K562 (cell line): ENCODE measurements at regions not wholly inside any gene's neighbourhood (a gene's known extent, or its start where the extent isn't known, plus 50 kb on each side); places are given as distances from the start of the nearest gene placed in this dataset.

ENCODE experiments used
- ATAC-seq: fragments of 200-7000 bp; cut with Tn5 transposase; 3 replicates; pipeline ENCODE4 v1.9.1; 2020; ENCODE audit warnings: moderate library complexity
- BruUV-seq: library from RNA; stranded (reverse); fragments of 400-500 nt; replicated peaks from 2 replicates; lab custom pipeline; 2021; lab: Mats Ljungman, UMichigan
- CTCF ChIA-PET: fragments of 300-600 bp; formaldehyde crosslinking; extraction: SDS; loops from one replicate; lab custom pipeline; 2021; ENCODE audit warnings: low intra/inter-chr PET ratio; lab: Yijun Ruan, JAX
- POLR2A ChIA-PET: fragments of 300-600, 350-650 bp; sonication (Branson Sonifier 250); formaldehyde crosslinking; extraction: SDS; loops from one replicate; lab custom pipeline; 2021; ENCODE audit warnings: antibody characterized with exemption, inconsistent platforms; lab: Yijun Ruan, JAX
- DNase-seq, 4 experiments: peaks; one replicate each; pipeline versions ENCODE4 v3.0.0 to v3.0.0-alpha.2; 2011 to 2018; ENCODE audit warnings: low spot score in 3 of 4, mixed read lengths in 3 of 4; ENCODE audit errors: extremely low read depth in 1 of 4
- FAIRE-seq: peaks from 2 replicates; lab custom pipeline; 2011; peaks lifted over from hg19 to GRCh38; lab: Jason Lieb, UNC
- H2AFZ ChIP-seq: 2 replicates; pipeline ENCODE4 v1.6.0; 2011; ENCODE audit warnings: low read depth, low read length, control low read depth, inconsistent platforms
- H3K27ac ChIP-seq: fragments of 200-600 bp; 3 replicates; pipeline ENCODE4 v1.8.0; 2011; ENCODE audit warnings: low read depth, mild to moderate bottlenecking, control low read depth, inconsistent platforms, low read length, moderate library complexity, mixed read lengths; ENCODE audit errors: extremely low read depth
- H3K27me3 ChIP-seq, 2 experiments: fragments of 300-600 bp in 1 of 2; 2 replicates in 1 of 2; 3 replicates in 1 of 2; pipeline versions ENCODE4 v1.6.0 to v1.8.0; 2011; ENCODE audit warnings: inconsistent platforms in 2 of 2, low read length in 2 of 2, mild to moderate bottlenecking in 1 of 2, mixed read lengths in 1 of 2, moderate library complexity in 1 of 2; ENCODE audit not compliant: control insufficient read depth in 2 of 2, insufficient read depth in 2 of 2
- H3K36me3 ChIP-seq: fragments of 300-600 bp; 3 replicates; pipeline ENCODE4 v1.8.0; 2011; ENCODE audit warnings: mild to moderate bottlenecking, low read length, inconsistent platforms; ENCODE audit not compliant: control insufficient read depth, insufficient read depth
- H3K4me1 ChIP-seq, 2 experiments: fragments of 200-600 bp in 1 of 2; replicated peaks in 1 of 2; 2 replicates in 1 of 2; 3 replicates in 1 of 2; pipeline versions ENCODE4 v1.5.1 to v1.8.0; 2011; ENCODE audit warnings: inconsistent platforms in 2 of 2, low read length in 2 of 2, mild to moderate bottlenecking in 1 of 2, mixed read lengths in 1 of 2, moderate library complexity in 1 of 2; ENCODE audit not compliant: control insufficient read depth in 2 of 2, insufficient read depth in 2 of 2
- H3K4me2 ChIP-seq: 2 replicates; pipeline ENCODE4 v1.6.1; 2011; ENCODE audit warnings: low read length, control low read depth, inconsistent platforms, mixed read lengths; ENCODE audit not compliant: insufficient read depth
- H3K4me3 ChIP-seq: fragments of 200-600 bp; sonication (generic), shearing (Covaris generic); 2 replicates; pipeline ENCODE4 v1.5.1; 2016; ENCODE audit warnings: control low read depth, inconsistent platforms
- H3K79me2 ChIP-seq: fragments of 200-600 bp; 3 replicates; pipeline ENCODE4 v1.8.0; 2011; ENCODE audit warnings: low read length, inconsistent platforms; ENCODE audit not compliant: control insufficient read depth, insufficient read depth
- H3K9ac ChIP-seq, 2 experiments: 2 replicates each; pipeline versions ENCODE4 v1.6.0 to v1.6.1; 2011; ENCODE audit warnings: low read depth in 2 of 2, low read length in 2 of 2, control low read depth in 1 of 2, inconsistent platforms in 1 of 2, mild to moderate bottlenecking in 1 of 2, mixed read lengths in 1 of 2; ENCODE audit not compliant: insufficient read depth in 1 of 2
- H3K9me1 ChIP-seq: one replicate; pipeline ENCODE4 v1.6.0; 2011; ENCODE audit warnings: inconsistent platforms, mild to moderate bottlenecking, low read length, moderate library complexity; ENCODE audit not compliant: control insufficient read depth, insufficient read depth
- H3K9me3 ChIP-seq: replicated peaks from 2 replicates; pipeline ENCODE4 v1.5.1; 2011; ENCODE audit warnings: low read depth, low read length, inconsistent platforms; ENCODE audit not compliant: control insufficient read depth, insufficient read depth
- H4K20me1 ChIP-seq: replicated peaks from 2 replicates; pipeline ENCODE4 v1.6.1; 2011; ENCODE audit warnings: low read length, inconsistent platforms, mixed read lengths; ENCODE audit not compliant: control insufficient read depth, insufficient read depth
- CREB5 ChIP-seq: fragments of 250-450 bp; sonication (Bioruptor Pico); IDR thresholded peaks from 2 replicates; pipeline ENCODE4 v1.5.0; 2020; ENCODE audit warnings: mild to moderate bottlenecking
- FOXK2 ChIP-seq, 2 experiments: fragments of 450-650 bp; IDR thresholded peaks in 1 of 2; conservative IDR thresholded peaks in 1 of 2; 2 replicates each; pipeline ENCODE4 v1.6.1; 2016; ENCODE audit warnings: low read depth in 2 of 2, mild to moderate bottlenecking in 1 of 2
- MCM3 ChIP-seq: fragments of 450-650 bp; IDR thresholded peaks from 2 replicates; pipeline ENCODE4 v1.6.1; 2016
- POU5F1 ChIP-seq: fragments of 150-350 bp; IDR thresholded peaks from 2 replicates; pipeline ENCODE4 v1.6.1; 2014; ENCODE audit warnings: borderline replicate concordance, low read length, low read depth, mild to moderate bottlenecking; ENCODE audit not compliant: partially characterized antibody
- RNF219 ChIP-seq: fragments of 250-450 bp; sonication (Bioruptor Pico); IDR thresholded peaks from 2 replicates; pipeline ENCODE4 v1.5.0; 2022; ENCODE audit warnings: mild to moderate bottlenecking
- USF2 ChIP-seq: sonication (generic); formaldehyde crosslinking; IDR thresholded peaks from 2 replicates; pipeline ENCODE4 v1.5.0; 2020; ENCODE audit warnings: missing genetic modification reagents
- ZNF232 ChIP-seq: sonication (generic); formaldehyde crosslinking; IDR thresholded peaks from 2 replicates; pipeline ENCODE4 v1.8.0; 2022; ENCODE audit warnings: mild to moderate bottlenecking, missing genetic modification reagents
- ZNF408 ChIP-seq: fragments of 250-450 bp; sonication (Bioruptor Pico); IDR thresholded peaks from 2 replicates; pipeline ENCODE4 v1.4.0; 2020; ENCODE audit warnings: low read depth, mild to moderate bottlenecking, moderate library complexity
- ZNF644 ChIP-seq: fragments of 200-800 bp; sonication (Bioruptor generic); IDR thresholded peaks from 2 replicates; pipeline ENCODE4 v1.6.1; 2016; ENCODE audit warnings: low read depth, missing genetic modification characterization, missing compliant biosample characterization
- WGBS: fragments of 100-300 bp; shearing (Covaris generic); methylation state at CpG from one replicate; pipeline ENCODE4 v1.1.6; 2016; ENCODE audit warnings: low coverage, mixed read lengths; ENCODE audit not compliant: insufficient coverage; ENCODE audit errors: missing lambda C conversion rate; 5-methylcytosine and 5-hydroxymethylcytosine counted together
- in situ Hi-C: fragments of 300-500 bp; cut with MboI; formaldehyde crosslinking; loops from 4 replicates; pipeline ENCODE4 v1.15.0; 2018; ENCODE audit warnings: inconsistent platforms, mixed read lengths
- intact Hi-C: fragments of 100-400 bp; cut with micrococcal nuclease; formaldehyde crosslinking; loops from 2 replicates; pipeline ENCODE4 v1.14.2; 2022
- TF ChIP-seq, protein P1 (sequence below): fragments of 150-350 bp; IDR thresholded peaks from 2 replicates; pipeline ENCODE4 v1.6.1; 2014; ENCODE audit warnings: low read depth, mild to moderate bottlenecking, low read length, borderline replicate concordance
- TF ChIP-seq, protein P2 (sequence below): fragments of 250-450 bp; sonication (Bioruptor Pico); IDR thresholded peaks from 2 replicates; pipeline ENCODE4 v1.8.0; 2021; ENCODE audit warnings: mild to moderate bottlenecking, moderate library complexity

DNA sequence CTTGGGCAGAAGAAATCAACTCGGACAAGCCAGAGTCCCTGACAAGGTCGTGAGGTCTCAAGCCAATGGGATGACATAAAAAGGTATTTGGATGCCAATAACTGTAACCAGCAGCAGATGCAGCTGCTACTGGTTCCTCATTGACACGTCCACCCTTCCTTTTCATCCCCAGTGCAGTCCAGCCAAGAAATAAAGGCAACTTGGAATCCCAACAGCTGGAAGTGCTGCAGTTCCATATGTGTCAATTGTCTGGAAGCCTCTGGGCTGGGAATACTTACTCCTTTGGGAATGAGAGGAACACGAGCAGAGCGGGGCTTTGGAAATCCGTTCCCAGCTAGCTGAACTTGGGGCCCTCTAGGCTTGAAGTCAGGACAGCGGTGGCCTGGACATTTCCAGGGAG, 360.4 kb upstream of the ZFHX3 start:
- intact Hi-C loops (no loop called here), in situ Hi-C loops (no loop called here)
- H3K9me1 ChIP-seq = no peaks in the 10 kb centered on the region
- H3K9ac ChIP-seq = no peak overlapping the region
- H3K4me3 ChIP-seq = no peak overlapping the region
- DNase-seq (no peak), FAIRE-seq (no peak), ATAC-seq (no peak)
- peaks cover 0 to 13% of the 10 kb centered on the region in 2 experiments; a peak in 2 of 5 replicates for H3K27me3 ChIP-seq
- H3K4me1 ChIP-seq = no peaks in the 10 kb centered on the region
- no TSS peak for BruUV-seq
- no peaks in the 10 kb centered on the region for H4K20me1 ChIP-seq
- H3K36me3 ChIP-seq = no peaks in the 10 kb centered on the region
- no peaks in the 10 kb centered on the region for H3K79me2 ChIP-seq
- no peaks in the 10 kb centered on the region for H3K9me3 ChIP-seq
- ChIA-PET POLR2A (no interaction called here), CTCF (no interaction called here)
- H3K4me2 ChIP-seq = no peak overlapping the region
- no peak overlapping the region for H3K27ac ChIP-seq
- H2AFZ ChIP-seq = no peak overlapping the region
- WGBS = 0% methylated on average over 5 of the region's 7 CpGs
- TF ChIP-seq RNF219 (no peak), ZNF232 (CRISPR knock-in tag) (no peak), FOXK2 (conservative IDR thresholded peaks at IDR 0.05 in 1 of 2, IDR thresholded peaks at IDR 0.05 in 1 of 2; ENCODE audit: low read depth in 2 of 2) (no peak), MCM3 (no peak), POU5F1 (no peak), ZNF408 (CRISPR knock-in tag) (no peak), USF2 (CRISPR knock-in tag) (no peak), ZNF644 (tag) (no peak), CREB5 (CRISPR knock-in tag) (no peak)
- TF ChIP-seq, protein P1, sequence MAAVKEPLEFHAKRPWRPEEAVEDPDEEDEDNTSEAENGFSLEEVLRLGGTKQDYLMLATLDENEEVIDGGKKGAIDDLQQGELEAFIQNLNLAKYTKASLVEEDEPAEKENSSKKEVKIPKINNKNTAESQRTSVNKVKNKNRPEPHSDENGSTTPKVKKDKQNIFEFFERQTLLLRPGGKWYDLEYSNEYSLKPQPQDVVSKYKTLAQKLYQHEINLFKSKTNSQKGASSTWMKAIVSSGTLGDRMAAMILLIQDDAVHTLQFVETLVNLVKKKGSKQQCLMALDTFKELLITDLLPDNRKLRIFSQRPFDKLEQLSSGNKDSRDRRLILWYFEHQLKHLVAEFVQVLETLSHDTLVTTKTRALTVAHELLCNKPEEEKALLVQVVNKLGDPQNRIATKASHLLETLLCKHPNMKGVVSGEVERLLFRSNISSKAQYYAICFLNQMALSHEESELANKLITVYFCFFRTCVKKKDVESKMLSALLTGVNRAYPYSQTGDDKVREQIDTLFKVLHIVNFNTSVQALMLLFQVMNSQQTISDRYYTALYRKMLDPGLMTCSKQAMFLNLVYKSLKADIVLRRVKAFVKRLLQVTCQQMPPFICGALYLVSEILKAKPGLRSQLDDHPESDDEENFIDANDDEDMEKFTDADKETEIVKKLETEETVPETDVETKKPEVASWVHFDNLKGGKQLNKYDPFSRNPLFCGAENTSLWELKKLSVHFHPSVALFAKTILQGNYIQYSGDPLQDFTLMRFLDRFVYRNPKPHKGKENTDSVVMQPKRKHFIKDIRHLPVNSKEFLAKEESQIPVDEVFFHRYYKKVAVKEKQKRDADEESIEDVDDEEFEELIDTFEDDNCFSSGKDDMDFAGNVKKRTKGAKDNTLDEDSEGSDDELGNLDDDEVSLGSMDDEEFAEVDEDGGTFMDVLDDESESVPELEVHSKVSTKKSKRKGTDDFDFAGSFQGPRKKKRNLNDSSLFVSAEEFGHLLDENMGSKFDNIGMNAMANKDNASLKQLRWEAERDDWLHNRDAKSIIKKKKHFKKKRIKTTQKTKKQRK = no peak
- TF ChIP-seq, protein P2, sequence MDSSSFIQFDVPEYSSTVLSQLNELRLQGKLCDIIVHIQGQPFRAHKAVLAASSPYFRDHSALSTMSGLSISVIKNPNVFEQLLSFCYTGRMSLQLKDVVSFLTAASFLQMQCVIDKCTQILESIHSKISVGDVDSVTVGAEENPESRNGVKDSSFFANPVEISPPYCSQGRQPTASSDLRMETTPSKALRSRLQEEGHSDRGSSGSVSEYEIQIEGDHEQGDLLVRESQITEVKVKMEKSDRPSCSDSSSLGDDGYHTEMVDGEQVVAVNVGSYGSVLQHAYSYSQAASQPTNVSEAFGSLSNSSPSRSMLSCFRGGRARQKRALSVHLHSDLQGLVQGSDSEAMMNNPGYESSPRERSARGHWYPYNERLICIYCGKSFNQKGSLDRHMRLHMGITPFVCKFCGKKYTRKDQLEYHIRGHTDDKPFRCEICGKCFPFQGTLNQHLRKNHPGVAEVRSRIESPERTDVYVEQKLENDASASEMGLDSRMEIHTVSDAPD (CRISPR knock-in tag) = no peak
